GM18868 (cell line): ENCODE measurements at regions not wholly inside any gene's neighbourhood (a gene's known extent, or its start where the extent isn't known, plus 50 kb on each side); places are given as distances from the start of the nearest gene placed in this dataset.
A peak's percentile ranks its signal among the peaks of the same experiment; 100 is the strongest.

ENCODE experiments used
- ATAC-seq: cut with Tn5 transposase; IDR thresholded peaks from one replicate; pipeline ENCODE4 v1.9.1; 2021; ENCODE audit warnings: mild to moderate bottlenecking, moderate library complexity; ENCODE audit not compliant: unreplicated experiment

DNA sequence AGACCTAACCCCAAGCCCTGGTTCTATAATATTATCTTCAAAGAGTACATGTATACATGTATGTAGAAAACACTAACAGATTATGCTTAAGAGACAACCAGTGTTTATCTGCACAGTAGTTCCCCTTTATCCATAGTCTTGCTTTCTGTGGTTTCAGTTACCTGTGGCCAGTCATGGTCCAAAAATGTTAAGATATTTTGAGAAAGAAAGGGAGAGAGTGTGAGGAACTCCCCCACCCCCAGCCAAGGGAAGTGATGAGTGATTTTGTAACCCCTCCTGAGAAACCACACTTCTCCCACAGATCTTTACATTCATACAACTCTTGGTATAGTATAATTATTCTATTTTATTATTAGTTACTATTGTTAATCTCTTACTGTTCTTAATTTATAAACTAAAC lies 77.3 kb upstream of the CNTN1 start:
- peak; percentile 79 for ATAC-seq

DNA sequence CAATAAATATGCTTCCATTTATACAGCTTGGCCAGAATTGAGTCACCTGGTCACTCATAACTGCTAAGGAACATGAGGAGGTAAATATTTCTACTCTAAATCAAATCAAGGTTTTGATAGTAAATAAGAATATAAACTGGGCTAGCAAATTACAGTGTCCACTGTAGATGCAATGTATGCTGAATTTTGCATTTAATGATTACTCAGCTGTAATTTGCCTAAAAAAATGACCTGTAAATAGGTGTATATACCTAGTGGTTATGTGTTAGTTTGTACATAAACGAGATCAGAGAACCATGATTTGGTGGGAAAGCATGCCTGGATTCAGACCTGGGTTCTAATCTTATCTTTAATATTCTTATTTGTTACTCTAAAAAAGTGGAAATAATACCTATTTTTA lies 76.6 kb upstream of the CNTN1 start:
- peak; percentile 22 for ATAC-seq

DNA sequence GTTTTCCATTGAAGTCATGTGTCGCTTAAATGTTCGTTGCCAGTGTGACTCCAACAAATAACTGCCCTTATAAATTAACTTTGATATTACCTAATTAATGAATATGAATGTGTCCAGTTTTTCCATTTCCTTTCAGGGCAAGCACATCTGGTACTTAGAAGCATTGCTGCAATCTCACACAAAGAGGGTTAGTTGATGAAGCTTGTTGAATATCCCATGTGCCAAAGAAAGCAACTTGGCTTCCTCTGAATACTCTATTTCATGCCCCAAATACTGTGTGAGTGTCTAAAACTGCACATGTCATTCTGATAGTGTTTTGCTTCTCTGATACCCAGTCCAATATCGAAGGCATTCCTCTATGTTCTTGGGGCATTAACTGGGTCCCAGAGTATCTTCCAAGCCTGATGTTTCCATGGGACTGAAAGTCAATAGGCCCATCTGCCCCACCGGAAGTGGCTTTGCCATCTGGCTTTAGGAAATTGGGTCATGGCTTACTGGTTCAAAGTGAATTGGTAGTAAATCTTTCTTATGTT lies 75.8 kb upstream of the CNTN1 start:
- ATAC-seq: no peak

DNA sequence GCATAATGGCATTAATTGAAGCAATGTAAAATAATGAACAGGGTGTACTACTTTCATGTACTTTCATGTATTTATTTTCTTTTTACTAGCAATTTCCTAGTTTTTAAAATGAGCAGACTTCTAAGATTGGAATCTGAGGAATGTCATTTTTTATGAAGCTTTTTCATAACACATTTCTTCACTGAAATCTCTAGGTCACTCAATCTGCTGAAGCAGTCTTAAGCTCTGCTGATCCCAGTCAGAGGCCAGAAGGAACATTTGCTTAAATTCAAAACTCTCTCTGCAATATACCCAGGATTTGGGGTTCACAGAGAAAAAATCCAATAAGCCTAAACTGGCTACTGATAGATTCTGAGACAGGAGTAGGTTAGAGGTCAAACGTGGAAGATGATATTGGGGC lies 73.6 kb upstream of the CNTN1 start:
- no peak for ATAC-seq

DNA sequence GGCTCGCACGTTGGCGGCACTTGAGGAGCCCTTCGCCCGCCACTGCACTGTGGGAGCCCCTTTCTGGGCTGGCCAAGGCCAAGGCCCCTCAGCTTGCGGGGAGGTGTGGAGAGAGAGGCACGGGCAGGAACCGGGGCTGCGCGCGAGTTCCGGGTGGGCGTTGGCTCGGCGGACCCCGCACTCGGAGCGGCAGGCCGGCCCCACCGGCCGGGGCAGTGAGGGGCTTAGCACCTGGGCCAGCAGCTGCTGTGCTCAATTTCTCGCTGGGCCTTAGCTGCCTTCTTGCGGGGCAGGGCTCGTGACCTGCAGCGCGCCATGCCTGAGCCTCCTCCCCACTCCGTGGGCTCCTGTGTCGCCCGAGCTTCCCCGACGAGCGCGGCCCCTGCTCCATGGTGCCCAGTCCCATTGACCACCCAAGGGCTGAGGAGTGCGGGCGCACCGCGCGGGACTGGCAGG lies 71.6 kb upstream of the CNTN1 start:
- ATAC-seq: no peak

DNA sequence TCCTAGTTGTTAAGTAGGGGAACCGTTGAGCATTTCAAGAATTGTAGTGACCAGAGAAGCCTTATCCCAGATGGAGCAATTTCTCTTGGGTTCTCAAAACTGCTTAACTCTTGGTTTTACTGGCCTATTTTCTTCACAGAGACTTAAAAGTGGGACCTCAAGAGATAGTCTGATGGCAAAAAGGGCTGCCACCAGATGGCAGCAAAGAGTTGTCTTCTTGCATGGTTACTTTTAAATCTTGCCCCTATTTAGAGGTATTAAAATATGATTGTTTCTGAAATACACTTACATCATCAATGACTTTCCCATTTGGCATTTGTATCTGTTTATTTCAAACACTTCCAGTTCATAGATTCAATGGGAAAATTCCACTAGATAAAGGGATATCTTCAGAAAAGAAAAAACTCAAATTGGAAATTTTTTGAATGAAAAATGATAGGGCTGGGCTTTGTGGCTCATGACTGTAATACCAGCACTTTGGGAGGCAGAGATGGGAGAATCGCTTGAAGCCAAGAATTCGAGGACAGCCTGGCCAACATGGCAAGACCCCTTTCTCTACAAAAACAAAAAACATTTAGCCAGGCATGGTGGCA lies 69.9 kb upstream of the CNTN1 start:
- peak; percentile 67 for ATAC-seq

DNA sequence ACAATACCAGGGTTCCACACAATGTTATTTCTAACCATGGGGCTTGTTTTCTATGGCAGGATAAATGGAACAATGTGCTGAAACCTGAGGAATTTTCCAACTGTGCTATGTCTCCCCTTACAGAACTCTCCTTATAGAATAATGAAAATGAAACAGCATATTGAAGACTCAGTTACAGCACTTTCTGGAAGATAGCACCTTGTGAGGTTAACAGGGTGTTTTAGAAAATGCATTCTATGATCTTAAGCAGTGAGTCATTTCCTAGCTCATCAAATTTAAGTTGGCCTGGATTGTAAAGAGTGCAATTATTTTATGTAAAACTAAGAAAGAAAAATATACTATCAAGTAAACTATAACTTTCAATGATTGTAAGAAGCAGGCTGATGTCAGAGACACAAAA lies 60.1 kb upstream of the CNTN1 start:
- ATAC-seq: no peak

DNA sequence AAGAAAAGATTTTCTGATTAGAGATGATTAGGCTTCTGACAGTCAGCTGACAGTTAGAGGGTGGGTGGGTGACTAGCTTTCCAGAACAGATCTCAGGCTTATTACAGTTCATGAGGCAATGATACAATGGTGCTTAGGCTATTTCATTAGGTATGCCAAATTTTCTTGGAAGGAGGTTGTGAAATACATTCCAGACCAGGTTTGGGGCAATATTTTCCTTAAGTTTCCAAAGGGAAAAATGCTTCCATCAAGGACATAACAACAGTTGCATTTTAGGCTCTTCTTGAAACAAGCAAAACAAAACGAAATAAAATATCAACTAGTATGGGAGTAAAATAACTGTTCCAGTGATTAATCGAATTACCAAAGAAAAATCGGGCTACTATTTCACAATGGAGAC lies 59.3 kb upstream of the CNTN1 start:
- no peak for ATAC-seq

DNA sequence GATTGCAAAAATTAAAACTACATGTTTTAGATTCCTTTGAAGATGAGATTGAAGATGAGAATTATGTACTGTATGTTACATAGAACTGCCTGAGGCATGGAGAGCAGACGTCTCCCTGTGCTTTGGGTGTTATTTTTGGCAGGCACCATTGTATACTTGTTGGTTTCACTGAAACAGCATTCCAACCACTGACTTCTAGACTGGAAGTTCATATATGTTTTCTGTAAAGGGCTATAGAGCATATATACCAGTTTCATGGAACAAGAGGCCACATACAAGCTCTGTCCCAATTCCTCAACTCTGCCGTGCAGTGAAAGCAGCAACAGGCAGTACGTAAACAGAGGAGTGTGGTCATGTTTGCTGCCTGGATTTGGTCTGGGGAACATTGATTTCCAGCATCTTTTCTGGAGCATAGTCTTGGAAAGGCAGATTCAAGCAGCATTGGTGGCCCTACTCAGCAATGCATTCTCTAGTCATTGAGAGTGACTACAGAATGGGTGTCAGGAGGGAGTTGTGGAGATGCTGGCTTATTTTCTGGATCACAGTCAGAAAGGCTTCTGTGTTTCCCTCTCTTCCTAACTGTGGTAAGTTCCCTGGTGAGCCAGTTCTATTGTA lies 57.6 kb upstream of the CNTN1 start:
- no peak for ATAC-seq

DNA sequence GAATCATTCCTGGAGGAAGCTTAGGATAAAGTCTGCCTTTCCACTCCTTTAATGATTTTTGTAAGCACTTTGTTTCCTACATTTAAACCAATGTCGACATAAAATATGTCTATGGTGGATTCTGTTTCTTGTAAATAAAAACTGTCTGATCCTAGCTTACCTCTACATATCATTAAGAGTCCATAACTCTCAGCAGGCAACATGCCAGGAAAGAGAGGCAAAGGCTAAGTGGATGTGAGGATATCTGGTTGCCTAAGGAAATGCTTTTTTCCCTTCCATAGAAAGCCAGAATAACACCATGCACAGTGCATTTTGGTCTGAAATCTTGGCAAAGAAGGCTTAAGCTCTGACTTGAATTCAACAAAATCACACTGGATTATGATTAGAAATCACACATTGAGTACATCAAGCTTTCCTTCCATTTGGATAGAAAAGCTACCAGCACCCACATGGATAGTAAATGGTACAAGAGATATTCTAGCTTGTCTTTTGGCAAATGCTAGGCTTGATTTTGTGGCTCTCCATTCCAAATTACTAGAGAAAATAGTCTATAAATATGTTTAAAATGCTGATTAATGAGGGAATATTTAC lies 57.0 kb upstream of the CNTN1 start:
- ATAC-seq: no peak
